Ascending aorta (tissue), 2 donors: ENCODE measurements at regions not wholly inside any gene's neighbourhood (a gene's known extent, or its start where the extent isn't known, plus 50 kb on each side); places are given as distances from the start of the nearest gene placed in this dataset.

ENCODE experiments used
- DNase-seq, 2 donors: peaks; one replicate each; pipeline ENCODE4 v3.0.0-alpha.2; 2019; ENCODE audit warnings: low spot score in 2 of 2
- H3K27ac ChIP-seq, 2 donors: fragments of 200-600 bp; sonication (generic); one replicate each; pipeline ENCODE4 v1.5.1; 2016 to 2017; ENCODE audit warnings: mild to moderate bottlenecking in 1 of 2
- H3K27me3 ChIP-seq: fragments of 200-600 bp; sonication (generic); one replicate; pipeline ENCODE4 v1.5.1; 2017
- H3K36me3 ChIP-seq, 2 donors: fragments of 200-600 bp; sonication (generic); one replicate each; pipeline ENCODE4 v1.5.1; 2016
- H3K4me1 ChIP-seq, 2 donors: fragments of 200-600 bp; sonication (generic); one replicate each; pipeline ENCODE4 v1.5.1; 2016 to 2017; ENCODE audit warnings: mild to moderate bottlenecking in 1 of 2
- H3K4me3 ChIP-seq, 2 donors: fragments of 200-600 bp; sonication (generic); one replicate each; pipeline ENCODE4 v1.5.1; 2016 to 2017; ENCODE audit warnings: mild to moderate bottlenecking in 1 of 2
- H3K9me3 ChIP-seq, 2 donors: fragments of 200-600 bp; sonication (generic); one replicate each; pipeline ENCODE4 v1.5.1; 2016
- CTCF ChIP-seq, 3 experiments: fragments of 200-600 bp in 2 of 3; fragments of 450-650 bp in 1 of 3; sonication (generic) in 2 of 3; IDR thresholded peaks; one replicate each; pipeline ENCODE4 v1.5.1; 2016 to 2019; ENCODE audit warnings: antibody characterized with exemption in 3 of 3, mild to moderate bottlenecking in 1 of 3, moderate library complexity in 1 of 3
- intact Hi-C: fragments of 100-400 bp; cut with DNase I; formaldehyde crosslinking; loops from one replicate; pipeline ENCODE4 v1.15.1; 2023

GRCh38 chr9:81256368-81256767, 433.0 kb downstream of the TLE1 start:
- H3K4me1 ChIP-seq = no peaks in the 10 kb centered on the region
- no peaks in the 10 kb centered on the region for H3K9me3 ChIP-seq
- H3K27me3 ChIP-seq = no peaks in the 10 kb centered on the region
- no peak for TF ChIP-seq CTCF (IDR thresholded peaks at IDR 0.05)
- H3K36me3 ChIP-seq = no peaks in the 10 kb centered on the region
- H3K27ac ChIP-seq = no peak overlapping the region
- intact Hi-C loops = no loop called here
- no peak for DNase-seq
- H3K4me3 ChIP-seq = no peak overlapping the region

- DNase-seq = no peak
- Histone ChIP-seq H3K9me3 (no peaks in the 10 kb centered on the region), H3K4me1 (no peaks in the 10 kb centered on the region), H3K27me3 (no peaks in the 10 kb centered on the region), H3K36me3 (no peaks in the 10 kb centered on the region), H3K4me3 (no peak overlapping the region), H3K27ac (no peak overlapping the region)
- intact Hi-C loops = no loop called here
- no peak for TF ChIP-seq CTCF (IDR thresholded peaks at IDR 0.05)
Measured at GRCh38 chr9:81250606-81251005, 438.7 kb downstream of the TLE1 start.

GRCh38 chr9:81250041-81250440, 439.3 kb downstream of the TLE1 start:
- intact Hi-C loops = no loop called here
- no peaks in the 10 kb centered on the region for H3K36me3 ChIP-seq
- DNase-seq = no peak
- H3K27me3 ChIP-seq = no peaks in the 10 kb centered on the region
- no peaks in the 10 kb centered on the region for H3K4me1 ChIP-seq
- H3K27ac ChIP-seq = no peak overlapping the region
- TF ChIP-seq CTCF (IDR thresholded peaks at IDR 0.05) = no peak
- H3K9me3 ChIP-seq = no peaks in the 10 kb centered on the region
- H3K4me3 ChIP-seq = no peak overlapping the region

- no peak for DNase-seq
- Histone ChIP-seq H3K27me3 (no peaks in the 10 kb centered on the region), H3K36me3 (no peaks in the 10 kb centered on the region), H3K27ac (no peak overlapping the region), H3K4me3 (no peak overlapping the region), H3K9me3 (no peaks in the 10 kb centered on the region), H3K4me1 (no peaks in the 10 kb centered on the region)
- no peak for TF ChIP-seq CTCF (IDR thresholded peaks at IDR 0.05)
- intact Hi-C loops = no loop called here
Measured at GRCh38 chr9:81245254-81245956, 443.9 kb downstream of the TLE1 start.

- H3K27ac ChIP-seq = no peak overlapping the region
- TF ChIP-seq CTCF (IDR thresholded peaks at IDR 0.05) = no peak
- DNase-seq = no peak
- H3K4me1 ChIP-seq = no peaks in the 10 kb centered on the region
- no peaks in the 10 kb centered on the region for H3K27me3 ChIP-seq
- no peaks in the 10 kb centered on the region for H3K9me3 ChIP-seq
- intact Hi-C loops = no loop called here
- H3K36me3 ChIP-seq = no peaks in the 10 kb centered on the region
- H3K4me3 ChIP-seq = no peak overlapping the region
Measured at GRCh38 chr9:81244631-81245030, 444.7 kb downstream of the TLE1 start.

- intact Hi-C loops = no loop called here
- no peaks in the 10 kb centered on the region for H3K9me3 ChIP-seq
- H3K4me1 ChIP-seq = no peaks in the 10 kb centered on the region
- H3K27ac ChIP-seq = no peak overlapping the region
- H3K4me3 ChIP-seq = no peak overlapping the region
- TF ChIP-seq CTCF (IDR thresholded peaks at IDR 0.05) = no peak
- DNase-seq = no peak
- no peaks in the 10 kb centered on the region for H3K27me3 ChIP-seq
- no peaks in the 10 kb centered on the region for H3K36me3 ChIP-seq
Measured at GRCh38 chr9:81242866-81243265, 446.5 kb downstream of the TLE1 start.
